GM23338 (cell line): ENCODE measurements at regions not wholly inside any gene's neighbourhood (a gene's known extent, or its start where the extent isn't known, plus 50 kb on each side); places are given as distances from the start of the nearest gene placed in this dataset.

Source experiments
- ATAC-seq: fragments of 200-7000 bp; cut with Tn5 transposase; 3 replicates; pipeline ENCODE4 v1.9.1; 2020
- DNase-seq: peaks from one replicate; pipeline ENCODE4 v3.0.0-alpha.2; 2015; ENCODE audit warnings: low spot score
- H2AFZ ChIP-seq: fragments of 200-600 bp; sonication (generic); 2 replicates; pipeline ENCODE4 v1.8.0; 2016; ENCODE audit warnings: antibody characterized with exemption, mild to moderate bottlenecking, moderate library complexity
- H3F3A ChIP-seq: fragments of 200-600 bp; sonication (generic); replicated peaks from 2 replicates; pipeline ENCODE4 v1.8.0; 2017; ENCODE audit warnings: antibody characterized with exemption, mixed run types, low read depth
- H3K27ac ChIP-seq: fragments of 200-600 bp; sonication (generic); 2 replicates; pipeline ENCODE4 v1.6.1; 2016; ENCODE audit warnings: low read depth
- H3K27me3 ChIP-seq: fragments of 200-600 bp; sonication (generic); 2 replicates; pipeline ENCODE4 v1.8.0; 2016; ENCODE audit warnings: mild to moderate bottlenecking, mixed run types, moderate library complexity; ENCODE audit not compliant: insufficient read depth
- H3K36me3 ChIP-seq: fragments of 200-600 bp; sonication (generic); 2 replicates; pipeline ENCODE4 v1.8.0; 2016; ENCODE audit warnings: mild to moderate bottlenecking; ENCODE audit not compliant: insufficient read depth
- H3K4me1 ChIP-seq: fragments of 200-600 bp; sonication (generic); 2 replicates; pipeline ENCODE4 v1.8.0; 2016; ENCODE audit warnings: mild to moderate bottlenecking, moderate library complexity; ENCODE audit not compliant: insufficient read depth
- H3K4me2 ChIP-seq: fragments of 200-600 bp; sonication (generic); 2 replicates; pipeline ENCODE4 v1.7.1; 2017; ENCODE audit warnings: mixed run types
- H3K4me3 ChIP-seq: fragments of 200-600 bp; sonication (generic); 2 replicates; pipeline ENCODE4 v1.6.1; 2016; ENCODE audit warnings: mixed run types
- H3K79me2 ChIP-seq: fragments of 200-600 bp; sonication (generic); replicated peaks from 2 replicates; pipeline ENCODE4 v1.8.0; 2017; ENCODE audit warnings: mild to moderate bottlenecking; ENCODE audit not compliant: insufficient read depth
- H3K9me2 ChIP-seq: fragments of 200-600 bp; sonication (generic); 2 replicates; pipeline ENCODE4 v1.8.0; 2017; ENCODE audit not compliant: insufficient read depth
- H4K20me1 ChIP-seq: fragments of 200-600 bp; sonication (generic); replicated peaks from 2 replicates; pipeline ENCODE4 v1.8.0; 2017; ENCODE audit warnings: mild to moderate bottlenecking; ENCODE audit not compliant: insufficient read depth
- H3K27ac Mint-ChIP-seq: 2 replicates; pipeline ENCODE4 v1.8.0; 2020; ENCODE audit warnings: inconsistent platforms, mild to moderate bottlenecking, moderate library complexity, mixed read lengths
- H3K27me3 Mint-ChIP-seq: 3 replicates; pipeline ENCODE4 v1.8.0; 2022; ENCODE audit warnings: low read depth, mild to moderate bottlenecking, moderate library complexity, mixed read lengths, inconsistent platforms; ENCODE audit not compliant: insufficient read depth, poor library complexity
- H3K36me3 Mint-ChIP-seq: 3 replicates; pipeline ENCODE4 v1.8.0; 2021; ENCODE audit warnings: low read depth, mild to moderate bottlenecking, inconsistent platforms, moderate library complexity, mixed read lengths
- H3K4me1 Mint-ChIP-seq: 3 replicates; pipeline ENCODE4 v1.8.0; 2020; ENCODE audit warnings: mild to moderate bottlenecking, inconsistent platforms, mixed read lengths
- H3K4me3 Mint-ChIP-seq: 3 replicates; pipeline ENCODE4 v1.8.0; 2021; ENCODE audit warnings: moderate library complexity, mild to moderate bottlenecking, inconsistent platforms, mixed read lengths
- H3K9me3 Mint-ChIP-seq: 3 replicates; pipeline ENCODE4 v1.8.0; 2020; ENCODE audit warnings: moderate library complexity, mild to moderate bottlenecking, inconsistent platforms, mixed read lengths
- CREB1 ChIP-seq: fragments of 250-450 bp; sonication (Bioruptor Pico); IDR thresholded peaks from 2 replicates; pipeline ENCODE4 v1.5.0; 2020; ENCODE audit warnings: low read depth, mild to moderate bottlenecking, moderate library complexity
- CTCF ChIP-seq, 2 experiments: fragments of 200-600 bp in 1 of 2; sonication (generic) in 1 of 2; conservative IDR thresholded peaks; 2 replicates each; pipeline versions ENCODE4 v1.5.1 to v1.6.1; 2016 to 2017; ENCODE audit warnings: antibody characterized with exemption in 2 of 2, low read depth in 2 of 2, mild to moderate bottlenecking in 2 of 2, moderate library complexity in 1 of 2
- EZH2 ChIP-seq: fragments of 200-600 bp; sonication (generic); IDR thresholded peaks from one replicate; pipeline ENCODE4 v1.8.0; 2017; ENCODE audit warnings: antibody characterized with exemption, mild to moderate bottlenecking, low read depth; ENCODE audit not compliant: unreplicated experiment
- EZH2phosphoT487 ChIP-seq: fragments of 200-600 bp; sonication (generic); IDR thresholded peaks from one replicate; pipeline ENCODE4 v1.8.1; 2018; ENCODE audit warnings: antibody characterized with exemption; ENCODE audit not compliant: unreplicated experiment
- JUNB ChIP-seq: IDR thresholded peaks from one replicate; pipeline ENCODE4 v1.6.1; 2016; ENCODE audit warnings: antibody characterized with exemption; ENCODE audit not compliant: unreplicated experiment
- NANOG ChIP-seq: IDR thresholded peaks from 2 replicates; pipeline ENCODE4 v1.6.1; 2016; ENCODE audit warnings: antibody characterized with exemption, borderline replicate concordance
- POLR2AphosphoS5 ChIP-seq: IDR thresholded peaks from 2 replicates; pipeline ENCODE4 v1.6.1; 2016; ENCODE audit warnings: antibody characterized with exemption, low read depth
- REST ChIP-seq: IDR thresholded peaks from one replicate; pipeline ENCODE4 v1.6.1; 2018; ENCODE audit warnings: antibody characterized with exemption; ENCODE audit not compliant: unreplicated experiment
- STAT1 ChIP-seq: IDR thresholded peaks from one replicate; pipeline ENCODE4 v1.6.1; 2016; ENCODE audit warnings: antibody characterized with exemption; ENCODE audit not compliant: unreplicated experiment
- ZNF114 ChIP-seq: fragments of 250-450 bp; sonication (Bioruptor Pico); IDR thresholded peaks from 2 replicates; pipeline ENCODE4 v1.5.0; 2020; ENCODE audit warnings: mild to moderate bottlenecking, moderate library complexity
- ZNF331 ChIP-seq: fragments of 250-450 bp; sonication (Bioruptor Pico); IDR thresholded peaks from 2 replicates; pipeline ENCODE4 v1.5.0; 2020; ENCODE audit warnings: low read depth, mild to moderate bottlenecking, moderate library complexity
- ZNF462 ChIP-seq: fragments of 250-450 bp; sonication (Bioruptor Pico); IDR thresholded peaks from 2 replicates; pipeline ENCODE4 v1.5.0; 2020; ENCODE audit warnings: mild to moderate bottlenecking, moderate library complexity
- TF ChIP-seq, protein P1 (sequence below): IDR thresholded peaks from 2 replicates; pipeline ENCODE4 v1.6.1; 2016; ENCODE audit warnings: antibody characterized with exemption

GRCh38 chr3:28134198-28134597 lies 107.2 kb upstream of the CMC1 start:
- no peak overlapping the region for H3K4me2 ChIP-seq
- no peaks in the 10 kb centered on the region for H3K27me3 ChIP-seq
- no peaks in the 10 kb centered on the region for H3K4me1 ChIP-seq
- no peaks in the 10 kb centered on the region for H3K79me2 ChIP-seq
- no peak overlapping the region for H3K4me3 Mint-ChIP-seq
- no peak for TF ChIP-seq REST
- TF ChIP-seq ZNF331 (CRISPR knock-in tag), result no peak
- TF ChIP-seq CREB1 (CRISPR knock-in tag), result no peak
- TF ChIP-seq EZH2phosphoT487, result no peak
- no peak for TF ChIP-seq STAT1
- TF ChIP-seq, protein P1, sequence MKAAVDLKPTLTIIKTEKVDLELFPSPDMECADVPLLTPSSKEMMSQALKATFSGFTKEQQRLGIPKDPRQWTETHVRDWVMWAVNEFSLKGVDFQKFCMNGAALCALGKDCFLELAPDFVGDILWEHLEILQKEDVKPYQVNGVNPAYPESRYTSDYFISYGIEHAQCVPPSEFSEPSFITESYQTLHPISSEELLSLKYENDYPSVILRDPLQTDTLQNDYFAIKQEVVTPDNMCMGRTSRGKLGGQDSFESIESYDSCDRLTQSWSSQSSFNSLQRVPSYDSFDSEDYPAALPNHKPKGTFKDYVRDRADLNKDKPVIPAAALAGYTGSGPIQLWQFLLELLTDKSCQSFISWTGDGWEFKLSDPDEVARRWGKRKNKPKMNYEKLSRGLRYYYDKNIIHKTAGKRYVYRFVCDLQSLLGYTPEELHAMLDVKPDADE, result no peak
- no peak for TF ChIP-seq CTCF (conservative IDR thresholded peaks at IDR 0.05; ENCODE audit: low read depth in 2 of 2)
- no peak for TF ChIP-seq ZNF114 (CRISPR knock-in tag)
- TF ChIP-seq ZNF462, result no peak
- no peak for TF ChIP-seq POLR2AphosphoS5
- no peak for TF ChIP-seq JUNB
- TF ChIP-seq EZH2, result no peak
- TF ChIP-seq NANOG, result no peak
- H3K36me3 Mint-ChIP-seq, result no peaks in the 10 kb centered on the region
- H3F3A ChIP-seq, result no peaks in the 10 kb centered on the region
- DNase-seq (no peak), ATAC-seq (no peak)
- peaks cover 5% of the 10 kb centered on the region for H3K4me1 Mint-ChIP-seq
- H3K27ac ChIP-seq, result no peak overlapping the region
- H3K27me3 Mint-ChIP-seq, result no peaks in the 10 kb centered on the region
- H3K4me3 ChIP-seq, result no peak overlapping the region
- H3K9me2 ChIP-seq, result no peaks in the 10 kb centered on the region
- H3K36me3 ChIP-seq, result no peaks in the 10 kb centered on the region
- no peak overlapping the region for H3K27ac Mint-ChIP-seq
- no peaks in the 10 kb centered on the region for H4K20me1 ChIP-seq
- no peak overlapping the region for H2AFZ ChIP-seq
- H3K9me3 Mint-ChIP-seq, result no peaks in the 10 kb centered on the region
